Subcutaneous abdominal adipose tissue (tissue), 5 donors: ENCODE measurements at regions not wholly inside any gene's neighbourhood (a gene's known extent, or its start where the extent isn't known, plus 50 kb on each side); places are given as distances from the start of the nearest gene placed in this dataset.
A peak's percentile ranks its signal among the peaks of the same experiment; 100 is the strongest.
"Not testable (repeated sequence)": the region's sequence is repeated elsewhere in the genome, so short reads cannot be mapped to it uniquely, and the experiment has no call there.

Source experiments
- H3K27ac ChIP-seq: one replicate; pipeline ENCODE4 v1.7.0; 2013; ENCODE audit warnings: low read depth, mild to moderate bottlenecking, inconsistent platforms, low read length, moderate library complexity
- H3K27me3 ChIP-seq, 5 donors: one replicate each; pipeline ENCODE4 v1.7.0; 2013; ENCODE audit warnings: low read length in 5 of 5, inconsistent platforms in 1 of 5; ENCODE audit not compliant: control insufficient read depth in 5 of 5, insufficient read depth in 4 of 5
- H3K36me3 ChIP-seq, 5 donors: one replicate each; pipeline ENCODE4 v1.7.0; 2013; ENCODE audit warnings: low read length in 5 of 5; ENCODE audit not compliant: control insufficient read depth in 5 of 5, insufficient read depth in 5 of 5
- H3K4me1 ChIP-seq, 5 donors: one replicate each; pipeline ENCODE4 v1.7.0; 2013; ENCODE audit warnings: low read length in 5 of 5, mild to moderate bottlenecking in 3 of 5, moderate library complexity in 1 of 5; ENCODE audit not compliant: control insufficient read depth in 5 of 5, insufficient read depth in 5 of 5
- H3K4me3 ChIP-seq, 5 donors: one replicate each; pipeline ENCODE4 v1.7.0; 2013; ENCODE audit warnings: low read length in 5 of 5, low read depth in 1 of 5
- H3K9ac ChIP-seq, 5 donors: one replicate each; pipeline ENCODE4 v1.7.0; 2013; ENCODE audit warnings: low read length in 5 of 5, mild to moderate bottlenecking in 4 of 5, moderate library complexity in 3 of 5
- H3K9me3 ChIP-seq, 5 donors: one replicate each; pipeline ENCODE4 v1.7.0; 2013; ENCODE audit warnings: low read length in 5 of 5; ENCODE audit not compliant: control insufficient read depth in 5 of 5
- donor health status: healthy.
- donor health status: healthy.
- donor health status: healthy.
- donor health status: healthy.
- donor health status: healthy.

DNA sequence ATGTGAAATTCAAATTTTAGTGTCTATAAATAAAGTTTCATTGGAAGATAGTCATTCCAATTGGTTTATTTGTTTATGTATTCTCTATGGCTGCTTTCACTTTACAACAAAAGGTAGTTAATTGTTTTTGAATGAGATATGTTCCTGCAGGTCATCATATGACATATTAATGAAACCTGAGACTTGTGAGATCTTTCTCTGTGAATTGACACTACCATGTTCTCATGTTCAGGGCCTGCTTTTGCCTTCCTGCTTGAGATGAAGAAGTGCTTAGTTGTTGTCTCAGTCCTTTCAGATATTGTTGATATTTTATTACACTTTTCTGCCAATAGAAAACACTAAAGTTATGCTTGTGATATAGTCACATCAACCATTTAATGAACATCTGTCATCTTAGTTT is 132.5 kb downstream of the UTRN start:
- H3K9ac ChIP-seq = no peak overlapping the region
- no peaks in the 10 kb centered on the region for H3K9me3 ChIP-seq
- peaks cover 1 to 4% (median 2%) of the 10 kb centered on the region in 5 donors for H3K36me3 ChIP-seq
- no peak overlapping the region for H3K4me3 ChIP-seq
- no peaks in the 10 kb centered on the region for H3K27me3 ChIP-seq
- H3K27ac ChIP-seq = no peak overlapping the region
- peaks cover 0 to 31% (median 11%) of the 10 kb centered on the region in 5 donors for H3K4me1 ChIP-seq

DNA sequence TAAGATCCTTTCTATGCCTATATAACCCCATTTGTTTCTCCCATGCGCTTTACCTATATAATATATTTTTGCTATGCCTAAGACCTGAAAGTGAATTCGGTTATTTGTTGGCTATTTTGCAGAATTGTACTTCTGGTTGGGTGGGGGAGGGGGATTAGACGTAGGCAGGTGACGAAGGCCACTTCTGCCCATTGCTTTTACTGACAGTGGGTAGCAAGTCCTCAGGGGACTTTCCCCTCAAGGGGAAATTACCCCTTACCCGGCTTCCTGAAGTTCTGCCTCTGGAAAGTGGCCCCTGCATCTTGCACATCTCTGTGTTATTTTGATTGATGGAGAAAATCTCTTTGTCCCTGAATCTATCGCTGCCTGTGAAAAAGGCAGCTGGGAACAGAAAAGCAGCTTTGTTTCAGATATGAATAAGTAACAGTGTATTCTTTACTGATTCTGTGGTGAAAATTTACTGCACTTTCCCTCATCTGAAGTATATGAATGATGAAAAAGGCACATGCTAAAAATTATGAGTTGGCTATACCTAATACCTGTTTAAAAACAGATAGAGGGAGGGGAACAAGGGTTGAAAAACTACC is 133.9 kb downstream of the UTRN start:
- H3K4me1 ChIP-seq = peaks cover 0 to 26% (median 11%) of the 10 kb centered on the region in 5 donors
- peak overlapping the region; percentile 18 for H3K27ac ChIP-seq
- peaks cover 9 to 18% (median 14%) of the 10 kb centered on the region in 5 donors for H3K36me3 ChIP-seq
- H3K9me3 ChIP-seq = no peaks in the 10 kb centered on the region
- no peak overlapping the region for H3K9ac ChIP-seq
- no peaks in the 10 kb centered on the region for H3K27me3 ChIP-seq
- H3K4me3 ChIP-seq = no peak overlapping the region

DNA sequence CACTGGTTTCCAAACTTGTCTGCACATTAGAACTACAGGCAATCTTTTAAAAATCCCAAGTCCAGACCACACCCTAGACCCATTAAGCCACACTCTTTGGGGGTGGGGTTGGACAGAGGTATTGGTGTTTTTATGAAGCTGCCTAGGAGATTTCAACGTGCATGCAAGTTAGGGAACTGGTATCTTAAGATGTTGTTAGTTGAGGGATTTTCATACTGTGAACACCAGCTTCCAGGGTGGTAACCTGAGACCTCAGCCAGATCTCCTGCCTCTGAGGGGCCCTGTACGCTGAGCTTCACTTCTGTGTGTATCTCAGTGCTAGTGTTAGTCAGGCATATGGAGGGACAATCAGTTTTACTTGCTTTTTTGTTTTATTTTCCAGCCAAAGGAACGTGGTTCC is 138.0 kb downstream of the UTRN start:
- H3K9me3 ChIP-seq = no peaks in the 10 kb centered on the region
- no peak overlapping the region for H3K4me3 ChIP-seq
- H3K36me3 ChIP-seq = peaks cover 23 to 36% (median 27%) of the 10 kb centered on the region in 5 donors
- peak overlapping the region in 1 of 5 donors; percentile 2 for H3K9ac ChIP-seq
- no peak overlapping the region for H3K27ac ChIP-seq
- H3K4me1 ChIP-seq = peaks cover 0 to 5% (median 0%) of the 10 kb centered on the region in 5 donors
- no peaks in the 10 kb centered on the region for H3K27me3 ChIP-seq

DNA sequence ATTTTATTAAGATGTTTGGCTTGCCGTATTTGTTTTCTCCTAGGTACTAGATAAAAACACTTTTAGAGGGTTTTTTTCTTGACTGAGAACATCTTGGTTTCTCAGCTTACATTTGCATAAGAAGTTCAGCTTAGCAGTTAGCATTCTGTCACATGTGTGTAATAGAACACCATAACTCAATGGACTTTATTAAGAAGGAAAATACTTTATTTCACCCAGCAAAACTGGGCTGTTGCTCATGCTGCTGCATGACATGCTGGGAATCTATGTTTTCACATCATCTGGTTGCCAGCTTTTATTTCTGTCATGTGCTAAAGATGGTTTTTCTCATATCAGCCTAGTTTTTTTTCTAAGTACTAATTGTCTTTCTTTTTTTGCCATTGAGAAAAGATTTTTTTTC is 144.6 kb downstream of the UTRN start:
- no peaks in the 10 kb centered on the region for H3K4me1 ChIP-seq
- no peaks in the 10 kb centered on the region for H3K27me3 ChIP-seq
- H3K36me3 ChIP-seq = peaks cover 23 to 40% (median 36%) of the 10 kb centered on the region in 5 donors
- no peaks in the 10 kb centered on the region for H3K9me3 ChIP-seq
- no peak overlapping the region for H3K4me3 ChIP-seq
- H3K27ac ChIP-seq = no peak overlapping the region
- H3K9ac ChIP-seq = no peak overlapping the region

DNA sequence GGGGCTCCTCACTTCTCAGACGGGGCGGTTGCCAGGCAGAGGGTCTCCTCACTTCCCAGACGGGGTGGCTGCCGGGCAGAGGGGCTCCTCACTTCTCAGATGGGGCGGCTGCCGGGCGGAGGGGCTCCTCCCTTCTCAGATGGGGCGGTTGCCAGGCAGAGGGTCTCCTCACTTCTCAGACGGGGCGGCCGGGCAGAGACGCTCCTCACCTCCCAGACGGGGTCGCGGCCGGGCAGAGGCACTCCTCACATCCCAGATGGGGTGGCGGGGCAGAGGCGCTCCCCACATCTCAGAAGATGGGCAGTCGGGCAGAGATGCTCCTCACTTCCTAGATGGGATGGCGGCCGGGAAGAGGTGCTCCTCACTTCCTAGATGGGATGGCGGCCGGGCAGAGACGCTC is 148.3 kb downstream of the UTRN start:
- H3K36me3 ChIP-seq = peaks cover 33 to 59% (median 46%) of the 10 kb centered on the region in 5 donors

DNA sequence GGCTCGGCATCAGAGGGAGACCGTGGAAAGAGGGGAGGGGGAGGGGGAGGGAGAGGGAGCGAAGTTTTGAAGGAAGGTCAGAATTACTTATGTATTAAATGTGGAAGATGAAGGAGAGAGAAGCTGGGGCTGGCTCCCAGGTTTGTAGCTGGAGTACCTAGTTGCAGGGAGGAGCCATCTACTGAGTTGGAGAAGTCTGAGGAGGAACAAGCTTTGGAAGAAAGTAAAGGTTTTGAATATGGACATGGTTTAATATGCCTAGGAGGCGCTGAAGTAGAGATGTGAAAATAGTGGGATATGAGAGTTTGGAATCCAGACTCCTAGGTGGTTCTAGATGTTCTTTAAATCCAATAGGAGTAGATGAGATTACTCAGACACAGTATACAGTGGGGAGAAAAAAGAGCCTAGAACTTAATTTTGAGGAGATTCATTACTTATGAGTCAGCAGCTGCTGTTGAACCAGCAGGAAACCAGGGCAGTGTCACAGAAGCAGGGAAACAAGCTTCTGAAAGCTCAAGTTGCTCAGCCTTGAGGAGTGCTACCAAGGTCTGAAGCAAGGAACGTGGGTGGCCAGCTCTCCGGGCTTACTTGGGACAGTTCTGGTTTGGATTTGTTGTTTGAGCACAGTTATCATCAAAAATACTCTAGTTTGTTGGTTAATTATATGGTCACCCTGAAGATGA is 149.3 kb downstream of the UTRN start:
- no peaks in the 10 kb centered on the region for H3K27me3 ChIP-seq
- no peaks in the 10 kb centered on the region for H3K9me3 ChIP-seq
- H3K4me1 ChIP-seq = peaks cover 0 to 13% (median 0%) of the 10 kb centered on the region in 5 donors
- no peak overlapping the region for H3K27ac ChIP-seq
- peaks cover 34 to 65% (median 50%) of the 10 kb centered on the region in 5 donors for H3K36me3 ChIP-seq
- no peak overlapping the region for H3K4me3 ChIP-seq
- no peak overlapping the region for H3K9ac ChIP-seq

More for the DNA sequence above, 148.3 kb downstream of the UTRN start:
- not testable (repeated sequence) for H3K9ac ChIP-seq, H3K4me3 ChIP-seq, H3K27me3 ChIP-seq, H3K27ac ChIP-seq, H3K9me3 ChIP-seq
- H3K4me1 ChIP-seq = peaks cover 0 to 10% (median 0%) of the 10 kb centered on the region in 5 donors

DNA sequence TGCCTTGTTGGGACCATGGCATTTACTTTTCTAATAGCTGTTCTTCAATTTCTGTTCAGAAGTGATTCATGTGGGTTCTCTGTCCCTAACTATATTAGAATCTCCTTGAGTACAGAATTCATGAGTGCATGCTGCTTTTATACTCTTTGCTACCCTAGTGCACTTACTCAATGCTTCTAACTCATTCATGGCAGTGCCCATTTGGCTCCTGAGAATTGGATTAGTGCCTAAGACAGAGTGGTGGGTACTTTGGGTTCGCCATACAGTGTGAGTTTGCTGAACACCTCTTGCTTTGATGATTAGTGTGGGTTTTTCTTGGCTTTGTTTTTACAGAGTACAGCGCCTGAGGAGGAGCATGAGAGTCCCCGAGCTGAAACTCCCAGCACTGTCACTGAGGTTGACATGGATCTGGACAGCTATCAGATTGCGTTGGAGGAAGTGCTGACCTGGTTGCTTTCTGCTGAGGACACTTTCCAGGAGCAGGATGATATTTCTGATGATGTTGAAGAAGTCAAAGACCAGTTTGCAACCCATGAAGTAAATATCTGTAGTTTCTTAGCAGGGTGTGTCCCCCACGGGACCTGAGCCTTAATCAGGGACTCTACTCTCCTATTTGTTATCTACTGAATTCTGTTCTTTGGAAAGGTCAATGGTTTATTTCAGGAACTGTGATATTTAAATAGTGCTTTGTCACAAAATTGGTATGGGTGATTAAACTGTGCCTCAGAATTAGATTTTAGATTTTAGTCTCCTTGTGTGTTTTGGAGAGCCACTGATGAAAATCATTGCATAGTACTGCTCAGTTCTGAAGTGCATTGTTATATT is 150.7 kb downstream of the UTRN start:
- Histone ChIP-seq H3K27me3 (no peaks in the 10 kb centered on the region), H3K4me1 (peaks cover 0 to 13% (median 0%) of the 10 kb centered on the region in 5 donors), H3K4me3 (no peak overlapping the region), H3K9ac (no peak overlapping the region), H3K9me3 (no peaks in the 10 kb centered on the region), H3K27ac (no peak overlapping the region), H3K36me3 (peaks cover 38 to 66% (median 51%) of the 10 kb centered on the region in 5 donors)

DNA sequence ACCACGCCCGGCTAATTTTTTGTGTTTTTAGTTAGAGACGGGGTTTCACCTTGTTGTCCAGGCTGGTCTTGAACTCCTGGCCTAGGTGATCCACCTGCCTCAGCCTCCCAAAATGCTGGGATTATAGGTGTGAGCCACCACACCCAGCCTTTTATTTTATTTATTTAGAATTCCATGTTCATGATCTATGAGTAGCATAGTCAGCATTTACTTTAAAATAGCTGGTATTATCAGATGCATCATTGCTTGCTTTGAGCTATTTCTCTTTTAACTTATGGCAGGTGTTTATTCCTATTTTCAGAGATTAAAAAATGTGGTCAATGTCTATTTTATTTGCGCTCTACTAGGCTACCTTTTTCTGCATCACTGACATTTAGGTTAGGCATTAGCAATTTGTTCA is 152.0 kb downstream of the UTRN start:
- Histone ChIP-seq H3K9ac (no peak overlapping the region), H3K36me3 (peaks cover 34 to 68% (median 57%) of the 10 kb centered on the region in 5 donors), H3K9me3 (no peaks in the 10 kb centered on the region), H3K27ac (no peak overlapping the region), H3K27me3 (no peaks in the 10 kb centered on the region), H3K4me1 (peaks cover 0 to 13% (median 0%) of the 10 kb centered on the region in 5 donors), H3K4me3 (no peak overlapping the region)

DNA sequence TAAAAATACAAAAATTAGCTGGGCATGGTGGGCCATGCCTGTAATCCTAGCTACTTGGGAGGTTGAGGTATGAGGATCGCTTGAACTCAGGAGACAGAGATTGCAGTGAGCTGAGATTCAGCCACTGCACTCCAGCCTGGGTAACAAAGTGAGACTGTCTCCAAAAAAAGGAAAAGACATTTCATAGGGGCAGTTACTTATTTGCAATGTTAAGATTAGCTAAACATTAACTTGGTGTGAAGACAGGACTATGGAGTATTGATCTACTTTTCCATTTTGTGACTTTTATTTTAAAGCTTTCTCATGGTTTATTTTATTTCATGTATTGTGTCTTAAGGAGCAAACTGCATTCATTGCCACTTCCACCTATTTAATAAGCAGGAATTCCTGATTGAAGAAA is 153.0 kb downstream of the UTRN start:
- peaks cover 41 to 73% (median 63%) of the 10 kb centered on the region in 5 donors for H3K36me3 ChIP-seq
- H3K4me3 ChIP-seq = no peak overlapping the region
- H3K9me3 ChIP-seq = no peaks in the 10 kb centered on the region
- H3K27me3 ChIP-seq = no peaks in the 10 kb centered on the region
- peaks cover 0 to 13% (median 0%) of the 10 kb centered on the region in 5 donors for H3K4me1 ChIP-seq
- H3K9ac ChIP-seq = no peak overlapping the region
- no peak overlapping the region for H3K27ac ChIP-seq

DNA sequence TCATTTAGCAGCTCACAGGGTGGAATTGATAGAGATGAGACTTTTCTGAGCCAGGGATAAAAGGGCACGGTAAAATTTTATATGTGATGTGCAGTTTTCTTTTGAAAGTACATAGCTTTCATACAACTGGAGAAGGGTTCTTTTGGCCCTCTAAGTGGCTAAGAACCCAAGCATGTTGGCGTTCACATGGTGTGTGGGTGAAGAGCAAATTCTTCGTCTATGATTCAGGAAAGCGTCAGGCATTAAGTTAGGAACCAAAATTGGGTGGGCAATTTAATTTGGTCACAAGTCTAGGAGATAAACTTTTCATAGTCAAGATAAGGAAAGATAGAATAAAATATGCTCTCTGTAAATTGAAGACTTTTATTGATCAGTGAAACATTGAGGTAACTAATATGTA is 153.9 kb downstream of the UTRN start:
- H3K9me3 ChIP-seq = no peaks in the 10 kb centered on the region
- H3K4me1 ChIP-seq = peaks cover 0 to 13% (median 0%) of the 10 kb centered on the region in 5 donors
- no peak overlapping the region for H3K9ac ChIP-seq
- H3K27me3 ChIP-seq = no peaks in the 10 kb centered on the region
- H3K36me3 ChIP-seq = peaks cover 41 to 73% (median 63%) of the 10 kb centered on the region in 5 donors
- H3K27ac ChIP-seq = no peak overlapping the region
- H3K4me3 ChIP-seq = no peak overlapping the region
